HL-60 (cell line): ENCODE measurements at regions not wholly inside any gene's neighbourhood (a gene's known extent, or its start where the extent isn't known, plus 50 kb on each side); places are given as distances from the start of the nearest gene placed in this dataset.

ENCODE experiments used
- DNase-seq, 2 experiments: peaks; one replicate each; pipeline ENCODE4 v3.0.0-alpha.2; 2010 to 2020; ENCODE audit warnings: low read depth in 1 of 2, low spot score in 1 of 2
- H3K27ac ChIP-seq: fragments of 250-450 bp; sonication (Bioruptor Pico); replicated peaks from 2 replicates; pipeline ENCODE4 v1.5.1; 2020; ENCODE audit warnings: mild to moderate bottlenecking, moderate library complexity
- H3K27me3 ChIP-seq: fragments of 250-450 bp; sonication (Bioruptor Pico); 2 replicates; pipeline ENCODE4 v1.5.1; 2021; ENCODE audit warnings: mild to moderate bottlenecking, moderate library complexity; ENCODE audit not compliant: insufficient read depth, poor library complexity, severe bottlenecking
- H3K4me3 ChIP-seq: replicated peaks from 2 replicates; pipeline ENCODE4 v1.5.1; 2011; ENCODE audit warnings: mild to moderate bottlenecking, control low read depth, low read length; ENCODE audit not compliant: insufficient read depth
- GABPA ChIP-seq: IDR thresholded peaks from 2 replicates; pipeline ENCODE4 v1.6.1; 2012; ENCODE audit warnings: low read depth
- POLR2AphosphoS5 ChIP-seq: IDR thresholded peaks from 2 replicates; pipeline ENCODE4 v1.6.1; 2012; ENCODE audit warnings: low read depth
- SPI1 ChIP-seq: IDR thresholded peaks from 2 replicates; pipeline ENCODE4 v1.6.1; 2012; ENCODE audit warnings: low read depth, mild to moderate bottlenecking, borderline replicate concordance
- TF ChIP-seq, protein P1 (sequence below): IDR thresholded peaks from 2 replicates; pipeline ENCODE4 v1.6.1; 2012; ENCODE audit warnings: low read depth; ENCODE audit not compliant: insufficient replicate concordance
- TF ChIP-seq, protein P2 (sequence below): IDR thresholded peaks from one replicate; pipeline ENCODE4 v1.5.1; 2011; ENCODE audit warnings: low read length, control low read depth, inconsistent platforms; ENCODE audit not compliant: insufficient read depth

DNA sequence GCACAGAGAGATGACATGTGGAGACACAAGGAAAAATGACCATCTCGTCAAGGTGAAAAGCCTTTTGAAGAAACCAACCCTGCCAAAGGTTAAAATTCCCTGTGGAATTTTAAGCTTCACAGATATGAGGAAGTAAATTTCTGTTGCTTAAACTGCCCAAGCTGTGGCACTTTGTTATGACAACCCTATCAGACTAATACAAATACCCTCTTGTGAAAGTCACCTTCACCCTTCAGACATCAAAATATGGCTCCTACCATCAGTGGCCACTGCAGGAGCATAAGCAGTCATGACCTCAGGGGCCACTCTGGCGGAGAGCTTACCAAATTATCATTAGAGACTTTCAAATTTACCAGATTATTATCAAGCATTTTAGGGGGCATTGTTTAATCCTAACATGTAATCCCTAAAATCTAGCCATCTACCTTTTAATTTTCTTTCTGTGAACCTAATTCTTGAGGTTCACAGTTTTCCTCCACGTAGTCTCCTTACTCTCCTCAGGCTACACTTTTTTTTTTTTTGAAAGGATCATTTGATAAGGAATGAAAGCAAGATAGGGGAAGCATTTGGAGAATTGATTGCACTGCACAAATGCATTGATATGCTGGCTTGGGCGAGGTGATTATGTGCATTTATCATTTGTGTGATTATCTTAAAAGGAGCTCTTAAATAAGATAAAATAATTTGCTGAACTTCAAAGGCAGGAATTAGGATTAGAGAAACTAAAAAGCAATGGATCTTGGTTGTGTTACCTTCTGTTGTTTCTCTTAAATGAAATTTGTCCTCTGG is 90.3 kb downstream of the TMEM168 start:
- no peaks in the 10 kb centered on the region for H3K27me3 ChIP-seq
- TF ChIP-seq POLR2AphosphoS5 (no peak), GABPA (no peak), SPI1 (no peak)
- TF ChIP-seq, protein P1, sequence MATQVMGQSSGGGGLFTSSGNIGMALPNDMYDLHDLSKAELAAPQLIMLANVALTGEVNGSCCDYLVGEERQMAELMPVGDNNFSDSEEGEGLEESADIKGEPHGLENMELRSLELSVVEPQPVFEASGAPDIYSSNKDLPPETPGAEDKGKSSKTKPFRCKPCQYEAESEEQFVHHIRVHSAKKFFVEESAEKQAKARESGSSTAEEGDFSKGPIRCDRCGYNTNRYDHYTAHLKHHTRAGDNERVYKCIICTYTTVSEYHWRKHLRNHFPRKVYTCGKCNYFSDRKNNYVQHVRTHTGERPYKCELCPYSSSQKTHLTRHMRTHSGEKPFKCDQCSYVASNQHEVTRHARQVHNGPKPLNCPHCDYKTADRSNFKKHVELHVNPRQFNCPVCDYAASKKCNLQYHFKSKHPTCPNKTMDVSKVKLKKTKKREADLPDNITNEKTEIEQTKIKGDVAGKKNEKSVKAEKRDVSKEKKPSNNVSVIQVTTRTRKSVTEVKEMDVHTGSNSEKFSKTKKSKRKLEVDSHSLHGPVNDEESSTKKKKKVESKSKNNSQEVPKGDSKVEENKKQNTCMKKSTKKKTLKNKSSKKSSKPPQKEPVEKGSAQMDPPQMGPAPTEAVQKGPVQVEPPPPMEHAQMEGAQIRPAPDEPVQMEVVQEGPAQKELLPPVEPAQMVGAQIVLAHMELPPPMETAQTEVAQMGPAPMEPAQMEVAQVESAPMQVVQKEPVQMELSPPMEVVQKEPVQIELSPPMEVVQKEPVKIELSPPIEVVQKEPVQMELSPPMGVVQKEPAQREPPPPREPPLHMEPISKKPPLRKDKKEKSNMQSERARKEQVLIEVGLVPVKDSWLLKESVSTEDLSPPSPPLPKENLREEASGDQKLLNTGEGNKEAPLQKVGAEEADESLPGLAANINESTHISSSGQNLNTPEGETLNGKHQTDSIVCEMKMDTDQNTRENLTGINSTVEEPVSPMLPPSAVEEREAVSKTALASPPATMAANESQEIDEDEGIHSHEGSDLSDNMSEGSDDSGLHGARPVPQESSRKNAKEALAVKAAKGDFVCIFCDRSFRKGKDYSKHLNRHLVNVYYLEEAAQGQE = no peak
- TF ChIP-seq, protein P2, sequence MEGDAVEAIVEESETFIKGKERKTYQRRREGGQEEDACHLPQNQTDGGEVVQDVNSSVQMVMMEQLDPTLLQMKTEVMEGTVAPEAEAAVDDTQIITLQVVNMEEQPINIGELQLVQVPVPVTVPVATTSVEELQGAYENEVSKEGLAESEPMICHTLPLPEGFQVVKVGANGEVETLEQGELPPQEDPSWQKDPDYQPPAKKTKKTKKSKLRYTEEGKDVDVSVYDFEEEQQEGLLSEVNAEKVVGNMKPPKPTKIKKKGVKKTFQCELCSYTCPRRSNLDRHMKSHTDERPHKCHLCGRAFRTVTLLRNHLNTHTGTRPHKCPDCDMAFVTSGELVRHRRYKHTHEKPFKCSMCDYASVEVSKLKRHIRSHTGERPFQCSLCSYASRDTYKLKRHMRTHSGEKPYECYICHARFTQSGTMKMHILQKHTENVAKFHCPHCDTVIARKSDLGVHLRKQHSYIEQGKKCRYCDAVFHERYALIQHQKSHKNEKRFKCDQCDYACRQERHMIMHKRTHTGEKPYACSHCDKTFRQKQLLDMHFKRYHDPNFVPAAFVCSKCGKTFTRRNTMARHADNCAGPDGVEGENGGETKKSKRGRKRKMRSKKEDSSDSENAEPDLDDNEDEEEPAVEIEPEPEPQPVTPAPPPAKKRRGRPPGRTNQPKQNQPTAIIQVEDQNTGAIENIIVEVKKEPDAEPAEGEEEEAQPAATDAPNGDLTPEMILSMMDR = no peak
- no peak for DNase-seq
- H3K27ac ChIP-seq = no peak overlapping the region
- no peak overlapping the region for H3K4me3 ChIP-seq

DNA sequence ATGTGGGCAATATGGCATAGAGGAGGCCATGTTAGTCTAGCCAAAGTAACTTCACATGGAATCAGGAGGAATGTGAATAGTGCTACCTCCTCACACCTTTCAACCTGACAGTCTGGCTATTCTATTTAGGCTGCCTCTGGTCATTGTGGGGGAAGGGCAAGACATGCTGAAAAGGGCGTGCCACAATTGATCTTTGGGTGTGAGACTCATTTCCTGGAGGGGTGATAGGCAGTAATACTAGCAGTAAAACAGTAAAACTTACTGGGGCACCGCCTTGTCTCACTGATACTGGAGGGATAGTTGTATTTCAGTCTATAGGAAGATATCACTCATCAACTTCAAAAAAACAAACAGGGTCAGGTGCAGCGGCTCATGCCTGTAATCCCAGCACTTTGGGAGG is 88.7 kb downstream of the TMEM168 start:
- H3K27ac ChIP-seq = no peak overlapping the region
- H3K4me3 ChIP-seq = no peak overlapping the region
- DNase-seq = no peak
- H3K27me3 ChIP-seq = no peaks in the 10 kb centered on the region
- TF ChIP-seq SPI1 (no peak), POLR2AphosphoS5 (no peak), GABPA (no peak)
- TF ChIP-seq, protein P1 = no peak
- TF ChIP-seq, protein P2 = no peak

DNA sequence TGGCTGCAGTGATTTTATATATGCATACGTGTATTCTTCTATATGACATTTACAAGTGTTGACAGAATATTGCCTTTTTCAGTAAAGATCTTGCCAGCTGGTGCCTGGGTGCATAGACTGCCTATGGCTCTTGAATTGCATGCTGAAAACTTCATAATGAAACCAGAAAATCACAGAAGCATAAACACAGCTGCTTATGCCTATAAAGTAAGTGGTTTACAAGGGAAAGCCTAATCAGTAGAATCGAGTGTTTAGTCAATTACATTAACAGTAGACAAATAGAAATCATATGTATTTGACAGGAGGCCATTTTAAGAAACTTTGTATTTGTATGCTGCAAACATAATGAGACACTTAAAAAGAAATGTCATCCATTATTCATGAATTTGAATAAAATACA is 82.5 kb downstream of the TMEM168 start:
- DNase-seq = no peak
- H3K27ac ChIP-seq = no peak overlapping the region
- TF ChIP-seq GABPA (no peak), SPI1 (no peak), POLR2AphosphoS5 (no peak)
- TF ChIP-seq, protein P1 = no peak
- TF ChIP-seq, protein P2 = no peak

More for the DNA sequence above, 82.5 kb downstream of the TMEM168 start:
- no peaks in the 10 kb centered on the region for H3K27me3 ChIP-seq
- no peak overlapping the region for H3K4me3 ChIP-seq
